T1000 (cell line): ENCODE measurements at regions not wholly inside any gene's neighbourhood (a gene's known extent, or its start where the extent isn't known, plus 50 kb on each side); places are given as distances from the start of the nearest gene placed in this dataset.

ENCODE experiments used
- DNase-seq: peaks from one replicate; lab custom pipeline; 2025; ENCODE audit warnings: mixed read lengths; lab: John Stamatoyannopoulos, UW

- DNase-seq, result no peak
These were observed 86.3 kb downstream of the KCNRG start for GRCh38 chr13:50101590-50101989.

DNA sequence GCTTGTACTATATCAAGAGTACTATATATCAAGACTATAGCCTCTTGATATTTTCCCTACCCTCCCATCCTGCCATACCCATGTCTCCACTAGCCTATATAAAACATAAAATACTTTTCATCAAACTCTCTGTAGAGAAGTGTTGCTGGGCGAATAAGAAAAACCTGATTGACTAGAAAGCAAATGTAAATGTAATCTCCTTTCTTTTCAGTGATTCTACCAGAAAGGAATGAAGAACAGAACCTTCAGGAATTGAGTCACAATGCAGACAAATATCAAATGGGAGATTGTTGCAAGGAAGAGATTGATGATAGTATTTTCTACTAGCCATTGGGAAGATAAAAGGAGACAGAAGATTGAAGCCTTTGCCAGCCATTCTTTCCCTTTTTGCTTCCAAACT, 89.2 kb downstream of the KCNRG start:
- DNase-seq, result no peak

DNA sequence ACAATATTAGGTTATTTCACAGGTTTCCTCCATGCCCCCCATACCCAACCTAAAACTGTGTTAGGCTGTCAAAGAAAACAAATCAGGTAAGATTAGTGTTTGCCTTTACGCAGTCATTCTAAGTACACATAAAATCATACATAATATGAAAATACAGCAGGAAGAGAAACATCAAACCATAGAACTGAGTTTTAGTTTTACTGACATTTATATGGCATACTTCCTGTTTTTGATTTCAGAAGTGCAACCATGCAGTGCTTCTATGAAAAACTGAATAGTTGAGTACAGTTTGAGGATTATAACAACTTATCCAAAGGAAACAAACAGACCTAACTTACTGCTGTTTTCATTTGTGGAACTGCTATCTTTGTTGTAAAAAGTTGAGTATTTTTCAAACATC, 91.3 kb downstream of the KCNRG start:
- no peak for DNase-seq

GRCh38 chr13:50107205-50107604, 92.0 kb downstream of the KCNRG start:
- DNase-seq, result no peak

GRCh38 chr13:50114961-50115360, 99.7 kb downstream of the KCNRG start:
- no peak for DNase-seq

DNA sequence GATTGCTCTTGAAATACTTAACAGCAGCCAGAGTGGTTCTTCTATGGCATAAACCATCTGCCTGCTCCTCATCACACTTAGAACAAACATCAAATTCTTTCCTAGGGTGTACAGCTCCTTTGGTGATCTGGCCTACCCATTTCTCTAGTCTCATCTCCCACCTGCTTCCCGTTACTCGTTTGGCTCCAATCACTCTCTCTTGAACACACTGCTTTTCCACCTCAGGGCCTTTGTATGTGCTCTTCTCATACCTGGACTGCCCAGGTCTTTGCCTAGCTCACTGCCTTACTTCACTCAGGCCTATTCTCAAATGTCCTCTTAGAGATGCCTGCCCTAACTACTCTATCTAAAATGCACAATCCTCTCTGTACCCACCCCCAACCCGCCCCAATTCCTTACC, 100.5 kb downstream of the KCNRG start:
- no peak for DNase-seq

GRCh38 chr13:50116430-50116973, 101.3 kb downstream of the KCNRG start:
- DNase-seq, result no peak

- no peak for DNase-seq
These were observed 104.3 kb downstream of the KCNRG start for GRCh38 chr13:50119591-50119990.

DNA sequence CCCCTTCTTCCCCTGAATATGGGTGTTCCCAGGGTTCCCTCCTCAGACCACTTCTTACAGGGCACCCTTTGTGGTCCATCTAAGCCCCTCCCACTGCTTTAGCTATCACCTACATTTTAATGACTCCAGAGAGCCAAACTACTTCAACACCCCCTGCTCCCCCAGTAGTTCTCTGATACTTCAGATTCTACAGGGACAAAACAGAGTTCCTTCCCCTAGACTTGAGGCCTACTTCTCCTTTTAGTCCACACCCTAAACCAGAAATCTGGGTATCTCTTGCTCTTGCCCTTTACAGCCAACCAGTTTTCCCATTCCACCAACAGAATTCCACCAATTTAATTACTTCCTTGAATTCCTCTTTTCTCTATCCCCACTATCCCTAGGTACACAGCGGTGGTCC, 107.2 kb downstream of the KCNRG start:
- DNase-seq, result no peak

- no peak for DNase-seq
These were observed 107.8 kb downstream of the KCNRG start for GRCh38 chr13:50123002-50123401.

DNA sequence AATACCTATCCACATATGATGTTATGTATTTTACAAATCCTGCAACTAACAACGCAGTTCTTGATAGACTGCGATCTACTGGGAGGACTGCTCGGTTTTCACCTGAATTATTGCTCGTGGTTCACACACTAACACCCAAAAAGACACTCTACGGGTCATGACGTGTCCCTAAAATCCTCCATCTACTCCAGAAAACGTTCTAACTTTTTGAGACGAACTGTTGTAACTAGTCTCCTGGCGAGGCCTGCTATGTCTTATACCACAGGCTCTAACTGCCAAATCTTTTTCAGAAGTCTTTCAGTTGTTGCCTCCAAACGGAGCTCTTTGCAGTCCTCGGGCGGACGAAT, 108.2 kb downstream of the KCNRG start:
- DNase-seq, result no peak

DNA sequence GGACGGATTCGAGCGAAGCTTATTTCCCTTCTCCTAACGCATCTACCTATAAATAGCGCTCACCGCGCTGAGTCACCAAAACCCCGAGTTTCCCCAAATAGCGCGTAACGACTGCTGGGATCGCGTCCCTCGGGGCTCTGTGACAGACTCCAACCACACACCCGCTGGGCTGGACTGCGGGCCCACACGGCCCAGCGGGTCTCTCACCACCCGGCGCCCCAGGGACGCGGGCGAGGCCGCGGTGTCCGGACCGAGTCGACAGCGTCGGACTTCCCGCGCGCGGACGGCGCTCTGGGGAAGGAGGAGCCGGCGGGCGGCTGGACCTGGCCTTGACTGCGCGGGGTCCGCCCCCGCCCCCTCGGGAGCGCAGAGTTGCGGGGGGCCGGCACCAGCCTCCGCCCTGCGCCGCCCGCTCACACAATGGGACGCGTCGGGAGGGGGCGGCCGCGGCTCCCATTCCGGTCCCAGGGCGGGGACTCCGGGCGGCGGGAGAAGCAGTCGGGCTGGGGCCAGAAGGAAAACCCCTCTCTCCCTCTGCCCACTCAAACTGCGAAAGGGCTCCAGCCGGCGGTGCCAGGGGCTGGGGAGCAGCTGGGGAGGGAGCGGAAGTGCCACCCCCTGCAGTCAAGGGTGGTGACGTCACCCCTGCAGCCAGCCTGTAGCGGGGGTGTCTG, 108.8 kb downstream of the KCNRG start:
- peak; percentile 75 for DNase-seq

DNA sequence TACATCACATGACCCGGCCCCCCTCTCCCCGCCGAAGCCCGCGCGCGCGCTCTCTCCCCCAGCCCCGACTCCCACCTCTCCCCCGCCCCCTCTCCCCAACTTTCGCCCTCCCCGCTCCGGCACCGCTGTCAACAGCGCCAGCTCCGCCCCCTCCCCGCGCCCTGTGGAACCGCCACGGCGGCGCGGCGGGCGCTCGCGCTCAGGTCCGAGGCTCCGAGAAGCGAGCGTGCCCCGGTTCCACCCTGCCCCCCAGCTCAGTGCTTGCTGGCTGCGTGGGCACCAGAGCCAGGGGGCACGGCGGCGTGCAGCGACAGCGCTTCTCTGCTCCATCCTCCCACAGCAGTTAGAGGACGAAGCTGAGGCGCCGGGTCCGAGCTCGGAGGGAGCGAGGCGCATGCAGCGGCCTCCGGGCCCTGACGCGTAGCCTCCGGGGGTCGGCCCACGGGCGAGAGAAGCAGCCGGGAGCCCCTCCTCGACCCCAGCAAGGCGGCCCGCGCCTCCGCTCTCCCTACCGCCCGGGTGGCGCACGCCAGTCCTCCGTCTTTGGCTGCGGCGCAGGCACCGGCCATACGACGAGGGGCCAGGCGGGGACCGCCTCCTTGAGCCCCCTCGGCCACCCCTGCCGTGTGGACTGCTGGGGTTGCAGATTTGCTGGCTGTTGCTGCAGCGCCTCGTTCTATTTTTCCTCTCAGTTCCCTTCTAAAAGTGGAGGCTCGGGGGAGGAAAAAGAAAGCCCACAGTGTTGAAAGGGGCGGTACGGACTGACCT, 109.5 kb downstream of the KCNRG start:
- DNase-seq, result no peak

GRCh38 chr13:50125304-50125553, 110.0 kb downstream of the KCNRG start:
- DNase-seq, result no peak

GRCh38 chr13:50125554-50126262, 110.5 kb downstream of the KCNRG start:
- DNase-seq, result no peak

GRCh38 chr13:50126263-50126992, 111.2 kb downstream of the KCNRG start:
- DNase-seq, result no peak

DNA sequence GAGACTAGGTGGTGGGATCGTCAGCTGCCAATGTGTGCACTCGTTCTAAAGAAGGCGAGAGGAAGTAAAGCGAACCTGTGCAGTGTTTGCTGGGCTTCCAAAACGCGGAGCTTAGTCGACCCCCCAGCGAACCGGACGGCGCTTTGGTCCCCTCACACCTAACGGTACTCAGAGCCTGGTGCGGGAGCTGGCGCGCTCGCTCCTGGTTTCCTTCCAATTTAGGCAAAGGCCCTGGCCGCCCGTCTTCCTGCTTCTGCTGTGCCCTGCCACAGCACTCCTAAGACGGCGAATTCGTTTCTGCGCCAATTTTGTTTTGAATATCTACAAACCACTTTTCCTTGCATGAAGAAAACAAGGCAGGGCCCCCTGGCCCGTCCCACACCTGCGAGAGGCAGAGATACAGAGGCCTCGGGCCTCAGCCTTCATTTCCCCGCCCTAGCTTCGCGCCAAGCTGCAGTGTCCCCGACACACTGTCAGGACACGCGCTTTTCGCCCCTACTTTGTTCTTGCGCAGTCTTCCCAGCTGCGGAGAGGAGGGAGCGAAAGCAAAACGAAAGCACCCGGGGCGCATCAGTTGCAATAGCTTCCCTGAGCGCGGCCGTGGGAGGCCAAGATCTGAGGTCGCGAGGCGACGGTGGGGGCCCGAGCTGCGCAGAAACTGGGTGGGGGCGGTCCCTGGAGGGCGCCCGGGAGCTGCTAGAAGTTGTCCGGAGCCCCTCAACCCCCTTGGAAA, 111.9 kb downstream of the KCNRG start:
- no peak for DNase-seq

- no peak for DNase-seq
These were observed 112.6 kb downstream of the KCNRG start for GRCh38 chr13:50127726-50128291.

- no peak for DNase-seq
These were observed 113.2 kb downstream of the KCNRG start for GRCh38 chr13:50128428-50128931.

- DNase-seq, result no peak
These were observed 113.9 kb downstream of the KCNRG start for GRCh38 chr13:50129081-50129705.

- no peak for DNase-seq
These were observed 114.5 kb downstream of the KCNRG start for GRCh38 chr13:50129706-50130122.
